H9 (cell line): ENCODE measurements at regions not wholly inside any gene's neighbourhood (a gene's known extent, or its start where the extent isn't known, plus 50 kb on each side); places are given as distances from the start of the nearest gene placed in this dataset.

Experiments used
- DNase-seq: peaks from one replicate; pipeline ENCODE4 v3.0.0-alpha.2; 2017
- H2AFZ ChIP-seq: one replicate; pipeline ENCODE4 v1.6.1; 2013; ENCODE audit warnings: mild to moderate bottlenecking, low read length, control low read depth, moderate library complexity
- H2AK5ac ChIP-seq: 2 replicates; pipeline ENCODE4 v1.6.1; 2013; ENCODE audit warnings: low read length, control low read depth, mixed read lengths; ENCODE audit not compliant: insufficient read length
- H2BK120ac ChIP-seq: one replicate; pipeline ENCODE4 v1.6.1; 2013; ENCODE audit warnings: low read depth, mild to moderate bottlenecking, low read length, control low read depth, inconsistent platforms; ENCODE audit not compliant: poor library complexity, severe bottlenecking
- H2BK12ac ChIP-seq: 2 replicates; pipeline ENCODE4 v1.6.1; 2013; ENCODE audit warnings: low read length, control low read depth, mixed read lengths, low read depth; ENCODE audit not compliant: insufficient read length
- H2BK15ac ChIP-seq: 2 replicates; pipeline ENCODE4 v1.6.1; 2013; ENCODE audit warnings: low read depth, low read length, control low read depth
- H2BK20ac ChIP-seq: one replicate; pipeline ENCODE4 v1.6.1; 2013; ENCODE audit warnings: low read depth, mild to moderate bottlenecking, low read length, control low read depth, inconsistent platforms; ENCODE audit not compliant: poor library complexity, severe bottlenecking
- H2BK5ac ChIP-seq: 2 replicates; pipeline ENCODE4 v1.6.1; 2013; ENCODE audit warnings: low read length, control low read depth, mixed read lengths; ENCODE audit not compliant: insufficient read length
- H3K14ac ChIP-seq: 2 replicates; pipeline ENCODE4 v1.6.1; 2013; ENCODE audit warnings: low read length, control low read depth; ENCODE audit not compliant: insufficient read depth
- H3K18ac ChIP-seq: 2 replicates; pipeline ENCODE4 v1.6.1; 2013; ENCODE audit warnings: low read depth, mild to moderate bottlenecking, mixed read lengths, low read length, control low read depth; ENCODE audit not compliant: insufficient read length
- H3K23ac ChIP-seq: 2 replicates; pipeline ENCODE4 v1.6.1; 2013; ENCODE audit warnings: low read length, control low read depth, mixed read lengths, low read depth; ENCODE audit not compliant: insufficient read length
- H3K23me2 ChIP-seq: 2 replicates; pipeline ENCODE4 v1.6.1; 2013; ENCODE audit warnings: low read depth, mild to moderate bottlenecking, mixed read lengths, low read length, control low read depth; ENCODE audit not compliant: insufficient read length, poor library complexity, severe bottlenecking
- H3K27ac ChIP-seq: 2 replicates; pipeline ENCODE4 v1.5.1; 2013; ENCODE audit warnings: low read length, control low read depth, mixed read lengths, low read depth; ENCODE audit not compliant: insufficient read length
- H3K27me3 ChIP-seq: 2 replicates; pipeline ENCODE4 v1.6.1; 2013; ENCODE audit warnings: low read length, control low read depth, inconsistent platforms; ENCODE audit not compliant: insufficient read depth
- H3K4ac ChIP-seq: 2 replicates; pipeline ENCODE4 v1.6.1; 2013; ENCODE audit warnings: low read depth, mild to moderate bottlenecking, control low read depth, inconsistent platforms, low read length, moderate library complexity
- H3K4me1 ChIP-seq: 2 replicates; pipeline ENCODE4 v1.6.1; 2013; ENCODE audit warnings: low read length, control low read depth, inconsistent platforms; ENCODE audit not compliant: insufficient read depth
- H3K4me2 ChIP-seq: 2 replicates; pipeline ENCODE4 v1.6.1; 2013; ENCODE audit warnings: low read length, control low read depth, mixed read lengths; ENCODE audit not compliant: insufficient read length, insufficient read depth
- H3K56ac ChIP-seq: 2 replicates; pipeline ENCODE4 v1.6.1; 2013; ENCODE audit warnings: low read depth, mild to moderate bottlenecking, mixed read lengths, low read length, control low read depth; ENCODE audit not compliant: insufficient read length
- H3K79me1 ChIP-seq: 2 replicates; pipeline ENCODE4 v1.6.1; 2013; ENCODE audit warnings: low read depth, mild to moderate bottlenecking, moderate library complexity, low read length, control low read depth, inconsistent platforms; ENCODE audit not compliant: insufficient read depth, poor library complexity, severe bottlenecking
- H3K79me2 ChIP-seq: 2 replicates; pipeline ENCODE4 v1.6.1; 2013; ENCODE audit warnings: low read length, control low read depth, inconsistent platforms; ENCODE audit not compliant: insufficient read depth
- H3K9ac ChIP-seq: 2 replicates; pipeline ENCODE4 v1.6.1; 2013; ENCODE audit warnings: low read length, control low read depth, mixed read lengths; ENCODE audit not compliant: insufficient read length; ENCODE audit errors: extremely low read depth
- H3K9me3 ChIP-seq: one replicate; pipeline ENCODE4 v1.6.1; 2013; ENCODE audit warnings: low read depth, low read length, inconsistent platforms; ENCODE audit not compliant: control insufficient read depth
- H3T11ph ChIP-seq: one replicate; pipeline ENCODE4 v1.6.1; 2013; ENCODE audit warnings: mild to moderate bottlenecking, low read length, control low read depth, inconsistent platforms
- H4K20me1 ChIP-seq: one replicate; pipeline ENCODE4 v1.6.1; 2013; ENCODE audit not compliant: control insufficient read depth, insufficient read length, insufficient read depth
- H4K5ac ChIP-seq: 2 replicates; pipeline ENCODE4 v1.6.1; 2013; ENCODE audit warnings: low read depth, mild to moderate bottlenecking, mixed read lengths, low read length, control low read depth; ENCODE audit not compliant: insufficient read length
- H4K8ac ChIP-seq: replicated peaks from 2 replicates; pipeline ENCODE4 v1.6.1; 2013; ENCODE audit warnings: low read length, control low read depth, mixed read lengths, low read depth; ENCODE audit not compliant: insufficient read length
- H4K91ac ChIP-seq: 2 replicates; pipeline ENCODE4 v1.6.1; 2013; ENCODE audit warnings: low read depth, mild to moderate bottlenecking, moderate library complexity, mixed read lengths, low read length, control low read depth; ENCODE audit not compliant: insufficient read length
- H3K27ac Mint-ChIP-seq, 3 experiments: 2 replicates in 2 of 3; 3 replicates in 1 of 3; pipeline ENCODE4 v1.8.0; 2020 to 2021; ENCODE audit warnings: mixed read lengths in 3 of 3, mild to moderate bottlenecking in 1 of 3, moderate library complexity in 1 of 3
- H3K27me3 Mint-ChIP-seq: 2 replicates; pipeline ENCODE4 v1.8.0; 2021; ENCODE audit warnings: low read depth, mild to moderate bottlenecking, moderate library complexity, mixed read lengths
- H3K36me3 Mint-ChIP-seq, 3 experiments: 2 replicates in 2 of 3; 3 replicates in 1 of 3; pipeline ENCODE4 v1.8.0; 2020 to 2021; ENCODE audit warnings: low read depth in 3 of 3, mixed read lengths in 3 of 3; ENCODE audit not compliant: insufficient read depth in 1 of 3
- H3K4me1 Mint-ChIP-seq, 2 experiments: 2 replicates each; pipeline ENCODE4 v1.8.0; 2020; ENCODE audit warnings: mixed read lengths in 2 of 2
- H3K4me3 Mint-ChIP-seq, 2 experiments: 2 replicates in 1 of 2; 3 replicates in 1 of 2; pipeline ENCODE4 v1.8.0; 2020 to 2021; ENCODE audit warnings: mild to moderate bottlenecking in 2 of 2, mixed read lengths in 2 of 2, moderate library complexity in 1 of 2
- H3K9me3 Mint-ChIP-seq, 2 experiments: 2 replicates in 1 of 2; 3 replicates in 1 of 2; pipeline ENCODE4 v1.8.0; 2020; ENCODE audit warnings: mild to moderate bottlenecking in 2 of 2, mixed read lengths in 2 of 2, moderate library complexity in 1 of 2
- CTCF ChIP-seq: fragments of 200-600 bp; sonication (generic); conservative IDR thresholded peaks from 3 replicates; pipeline ENCODE4 v1.8.0; 2021; ENCODE audit warnings: antibody characterized with exemption, mild to moderate bottlenecking
- WGBS: extraction: QIAGEN DNeasy Blood & Tissue Kit; methylation state at CpG from one replicate; pipeline ENCODE4 v1.1.7; 2013; ENCODE audit warnings: missing lambda C conversion rate, low lambda C conversion rate, mixed read lengths; ENCODE audit not compliant: insufficient read length; ENCODE audit errors: extremely low coverage; 5-methylcytosine and 5-hydroxymethylcytosine counted together

DNA sequence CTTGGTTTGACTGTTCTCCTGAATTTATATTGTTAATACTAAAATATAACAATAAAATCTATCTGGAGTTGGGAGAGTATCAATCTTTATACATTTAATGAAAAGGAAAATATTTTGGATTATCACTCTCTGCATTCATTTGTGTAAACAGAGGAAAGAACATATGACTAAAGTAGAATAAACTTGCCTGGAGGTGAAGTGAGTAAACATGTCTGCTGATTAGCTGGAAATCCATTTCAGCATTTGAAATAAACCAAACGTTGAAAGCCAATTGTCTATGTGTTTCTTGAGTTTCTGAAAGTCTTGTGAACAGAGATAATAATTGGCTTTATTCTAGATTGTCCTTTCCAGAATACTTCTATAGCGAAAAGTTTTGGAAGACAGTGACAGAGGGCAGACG lies 776.2 kb downstream of the SEMA5A start:
- no peak overlapping the region for H2AFZ ChIP-seq
- H2BK12ac ChIP-seq = no peak overlapping the region
- H2BK5ac ChIP-seq = no peak overlapping the region
- 0 out of 2 replicates have a peak, but pooled peaks cover 3% of the 10 kb centered on the region for H3K4me1 ChIP-seq
- H4K20me1 ChIP-seq = no peaks in the 10 kb centered on the region
- no peak overlapping the region for H3T11ph ChIP-seq
- no peak overlapping the region for H3K56ac ChIP-seq
- H2BK120ac ChIP-seq = no peak overlapping the region
- H3K4me3 Mint-ChIP-seq = no peak overlapping the region
- no peak overlapping the region for H4K91ac ChIP-seq
- no peak overlapping the region for H2BK20ac ChIP-seq
- no peak overlapping the region for H3K27ac ChIP-seq
- H3K23ac ChIP-seq = no peak overlapping the region
- DNase-seq = no peak
- no peaks in the 10 kb centered on the region for H3K23me2 ChIP-seq
- no peaks in the 10 kb centered on the region for H3K36me3 Mint-ChIP-seq
- no peak overlapping the region for H2BK15ac ChIP-seq
- TF ChIP-seq CTCF = no peak
- H3K9me3 ChIP-seq = no peaks in the 10 kb centered on the region
- H4K5ac ChIP-seq = no peak overlapping the region
- no peaks in the 10 kb centered on the region for H3K79me1 ChIP-seq
- H3K14ac ChIP-seq = no peak overlapping the region
- no peaks in the 10 kb centered on the region for H3K79me2 ChIP-seq
- H4K8ac ChIP-seq = no peak overlapping the region
- no peak overlapping the region for H2AK5ac ChIP-seq
- H3K4me2 ChIP-seq = no peak overlapping the region
- no CpG with 5 or more reads among the region's 3 CpGs for WGBS
- H3K4ac ChIP-seq = no peak overlapping the region
- H3K18ac ChIP-seq = no peak overlapping the region
- no peaks in the 10 kb centered on the region for H3K27me3 ChIP-seq
- H3K9ac ChIP-seq = no peak overlapping the region
- no peaks in the 10 kb centered on the region for H3K9me3 Mint-ChIP-seq
- H3K4me1 Mint-ChIP-seq = no peaks in the 10 kb centered on the region
- no peaks in the 10 kb centered on the region; the same call in 1 of the 2 replicates for H3K27me3 Mint-ChIP-seq
- no peak overlapping the region for H3K27ac Mint-ChIP-seq
